Activated T-cell treated with anti-CD3 and anti-CD28 coated beads for 24 hours (primary cell): ENCODE measurements at regions not wholly inside any gene's neighbourhood (a gene's known extent, or its start where the extent isn't known, plus 50 kb on each side); places are given as distances from the start of the nearest gene placed in this dataset.

Experiments
- DNase-seq: peaks from one replicate; pipeline ENCODE4 v3.0.0-alpha.2; 2020; ENCODE audit warnings: low read depth

GRCh38 chr6:99868074-99868702 lies 125.8 kb downstream of the MCHR2 start:
- peak; percentile 55 for DNase-seq
